Mesodermal cell (in vitro differentiated cells): ENCODE measurements at regions not wholly inside any gene's neighbourhood (a gene's known extent, or its start where the extent isn't known, plus 50 kb on each side); places are given as distances from the start of the nearest gene placed in this dataset.

Experiments
- H3K27ac ChIP-seq: 2 replicates; pipeline ENCODE4 v1.7.0; 2013; ENCODE audit warnings: mild to moderate bottlenecking, low read depth, low read length, moderate library complexity; ENCODE audit not compliant: severe bottlenecking
- H3K36me3 ChIP-seq: 2 replicates; pipeline ENCODE4 v1.7.1; 2013; ENCODE audit warnings: mild to moderate bottlenecking, low read length, moderate library complexity; ENCODE audit not compliant: control insufficient read depth, insufficient read depth
- H3K4me1 ChIP-seq: one replicate; pipeline ENCODE4 v1.7.1; 2013; ENCODE audit warnings: mild to moderate bottlenecking, low read length; ENCODE audit not compliant: insufficient read depth, control insufficient read depth, poor library complexity, severe bottlenecking
- H3K4me3 ChIP-seq: 2 replicates; pipeline ENCODE4 v1.7.0; 2013; ENCODE audit warnings: low read length, control low read depth, mild to moderate bottlenecking; ENCODE audit not compliant: insufficient read depth, poor library complexity, severe bottlenecking; ENCODE audit errors: extremely low read depth
- H3K9me3 ChIP-seq: 2 replicates; pipeline ENCODE4 v1.7.1; 2013; ENCODE audit warnings: mild to moderate bottlenecking, low read length, moderate library complexity; ENCODE audit not compliant: control insufficient read depth
- WGBS, 2 experiments: methylation state at CpG; one replicate each; pipeline ENCODE4 v1.1.5; 2013; ENCODE audit warnings: missing lambda C conversion rate in 2 of 2; ENCODE audit not compliant: insufficient coverage in 2 of 2; 5-methylcytosine and 5-hydroxymethylcytosine counted together

GRCh38 chr6:1244278-1244677, 67.6 kb upstream of the FOXQ1 start:
- Histone ChIP-seq H3K4me3 (no peak overlapping the region), H3K4me1 (peaks cover 9% of the 10 kb centered on the region), H3K9me3 (no peaks in the 10 kb centered on the region), H3K27ac (no peak overlapping the region), H3K36me3 (no peaks in the 10 kb centered on the region)
- WGBS, 2 experiments = 80 to 100% methylated on average over 1 to 2 of the region's 5 CpGs

GRCh38 chr6:1242446-1242845, 69.5 kb upstream of the FOXQ1 start:
- H3K4me1 ChIP-seq = peaks cover 9% of the 10 kb centered on the region
- 84 to 100% methylated on average over 1 to 3 of the region's 3 CpGs for WGBS, 2 experiments
- H3K36me3 ChIP-seq = no peaks in the 10 kb centered on the region
- H3K9me3 ChIP-seq = no peaks in the 10 kb centered on the region
- H3K27ac ChIP-seq = no peak overlapping the region
- H3K4me3 ChIP-seq = no peak overlapping the region

GRCh38 chr6:1242021-1242420, 69.9 kb upstream of the FOXQ1 start:
- 85 to 91% methylated on average over 2 to 4 of the region's 4 CpGs for WGBS, 2 experiments
- H3K27ac ChIP-seq = no peak overlapping the region
- no peak overlapping the region for H3K4me3 ChIP-seq

GRCh38 chr6:1240766-1241318, 71.1 kb upstream of the FOXQ1 start:
- no CpG with 5 or more reads among the region's 2 CpGs for WGBS, 2 experiments
- H3K9me3 ChIP-seq = no peaks in the 10 kb centered on the region

More at GRCh38 chr6:1242021-1242420, 69.9 kb upstream of the FOXQ1 start:
- H3K4me1 ChIP-seq = peaks cover 9% of the 10 kb centered on the region
- H3K9me3 ChIP-seq = no peaks in the 10 kb centered on the region
- no peaks in the 10 kb centered on the region for H3K36me3 ChIP-seq

GRCh38 chr6:1239805-1240204, 72.1 kb upstream of the FOXQ1 start:
- Histone ChIP-seq H3K4me3 (no peak overlapping the region), H3K27ac (no peak overlapping the region), H3K9me3 (no peaks in the 10 kb centered on the region), H3K36me3 (no peaks in the 10 kb centered on the region), H3K4me1 (peaks cover 9% of the 10 kb centered on the region)
- WGBS, 2 experiments = 90 to 93% methylated on average over 5 to 7 of the region's 7 CpGs

More at GRCh38 chr6:1240766-1241318, 71.1 kb upstream of the FOXQ1 start:
- H3K4me3 ChIP-seq = no peak overlapping the region
- H3K27ac ChIP-seq = no peak overlapping the region
- peaks cover 9% of the 10 kb centered on the region for H3K4me1 ChIP-seq
- no peaks in the 10 kb centered on the region for H3K36me3 ChIP-seq

GRCh38 chr6:1238040-1238439, 73.9 kb upstream of the FOXQ1 start:
- peaks cover 9% of the 10 kb centered on the region for H3K4me1 ChIP-seq
- 88 to 90% methylated on average over 6 to 8 of the region's 8 CpGs for WGBS, 2 experiments
- no peaks in the 10 kb centered on the region for H3K9me3 ChIP-seq
- H3K27ac ChIP-seq = no peak overlapping the region
- H3K36me3 ChIP-seq = no peaks in the 10 kb centered on the region
- no peak overlapping the region for H3K4me3 ChIP-seq

GRCh38 chr6:1237636-1238035, 74.3 kb upstream of the FOXQ1 start:
- H3K4me3 ChIP-seq = no peak overlapping the region
- no peaks in the 10 kb centered on the region for H3K9me3 ChIP-seq
- whole genome bisulfite sequencing, 2 experiments = 94 to 95% methylated on average over 12 to 14 of the region's 15 CpGs
- H3K27ac ChIP-seq = no peak overlapping the region
- peaks cover 6% of the 10 kb centered on the region for H3K4me1 ChIP-seq
- no peaks in the 10 kb centered on the region for H3K36me3 ChIP-seq

- no peaks in the 10 kb centered on the region for H3K4me1 ChIP-seq
- H3K36me3 ChIP-seq = no peaks in the 10 kb centered on the region
- H3K27ac ChIP-seq = no peak overlapping the region
- no peaks in the 10 kb centered on the region for H3K9me3 ChIP-seq
- no peak overlapping the region for H3K4me3 ChIP-seq
- 89 to 94% methylated on average over 6 of the region's 6 CpGs for WGBS, 2 experiments
Observed at GRCh38 chr6:1235825-1236224, 76.1 kb upstream of the FOXQ1 start.

GRCh38 chr6:1233924-1234323, 78.0 kb upstream of the FOXQ1 start:
- 88% methylated on average over 11 of the region's 11 CpGs for WGBS, 2 experiments
- Histone ChIP-seq H3K4me3 (no peak overlapping the region), H3K36me3 (no peaks in the 10 kb centered on the region), H3K9me3 (no peaks in the 10 kb centered on the region), H3K4me1 (no peaks in the 10 kb centered on the region), H3K27ac (no peak overlapping the region)

- H3K4me3 ChIP-seq = no peak overlapping the region
- no peaks in the 10 kb centered on the region for H3K4me1 ChIP-seq
- 88 to 96% methylated on average over 3 of the region's 3 CpGs for WGBS, 2 experiments
- no peaks in the 10 kb centered on the region for H3K9me3 ChIP-seq
- H3K36me3 ChIP-seq = no peaks in the 10 kb centered on the region
- no peak overlapping the region for H3K27ac ChIP-seq
Observed at GRCh38 chr6:1232578-1232977, 79.3 kb upstream of the FOXQ1 start.

GRCh38 chr6:1231941-1232340, 80.0 kb upstream of the FOXQ1 start:
- H3K27ac ChIP-seq = no peak overlapping the region
- H3K4me1 ChIP-seq = no peaks in the 10 kb centered on the region
- H3K9me3 ChIP-seq = no peaks in the 10 kb centered on the region
- 94 to 96% methylated on average over 3 to 4 of the region's 4 CpGs for WGBS, 2 experiments
- H3K4me3 ChIP-seq = no peak overlapping the region
- no peaks in the 10 kb centered on the region for H3K36me3 ChIP-seq
